PC-3 (cell line): ENCODE measurements at regions not wholly inside any gene's neighbourhood (a gene's known extent, or its start where the extent isn't known, plus 50 kb on each side); places are given as distances from the start of the nearest gene placed in this dataset.

Source experiments
- CTCF ChIP-seq: fragments of 300-600 bp; sonication (generic); conservative IDR thresholded peaks from 2 replicates; pipeline ENCODE4 v1.5.1; 2017; ENCODE audit warnings: antibody characterized with exemption, low read depth, mild to moderate bottlenecking, low read length
- EZH2 ChIP-seq: fragments of 300-600 bp; sonication (generic); IDR thresholded peaks from one replicate; pipeline ENCODE4 v1.6.1; 2017; ENCODE audit warnings: antibody characterized with exemption, mild to moderate bottlenecking, low read length; ENCODE audit not compliant: unreplicated experiment

DNA sequence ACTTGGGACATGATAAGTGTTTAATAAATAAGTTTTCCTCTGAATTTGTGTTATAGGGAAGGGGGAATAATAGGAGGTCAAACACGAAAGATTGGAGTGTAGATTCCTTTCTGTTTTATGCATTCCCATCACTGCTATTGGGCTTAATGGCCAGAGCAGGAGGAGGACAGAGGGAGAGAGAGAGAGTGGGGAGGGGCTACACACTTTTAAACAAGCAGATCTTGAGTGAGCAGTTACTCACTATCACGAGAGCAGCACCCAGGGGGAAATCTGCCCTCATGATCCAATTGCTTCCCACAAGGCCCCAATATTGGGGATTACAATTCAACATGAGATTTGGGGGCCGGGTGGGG lies 505.0 kb downstream of the GRIN2A start:
- TF ChIP-seq EZH2: no peak
- no peak for TF ChIP-seq CTCF
